Astrocyte (in vitro differentiated cells and primary cell): ENCODE measurements at regions not wholly inside any gene's neighbourhood (a gene's known extent, or its start where the extent isn't known, plus 50 kb on each side); places are given as distances from the start of the nearest gene placed in this dataset.

Experiments
- DNase-seq: peaks from one replicate; pipeline ENCODE4 v3.0.0-alpha.2; 2010; ENCODE audit warnings: low read depth
- FAIRE-seq: peaks from 2 replicates; lab custom pipeline; 2011; peaks lifted over from hg19 to GRCh38; lab: Jason Lieb, UNC
- H2AFZ ChIP-seq: 2 replicates; pipeline ENCODE4 v1.6.0; 2012; ENCODE audit warnings: low read depth, low read length, inconsistent platforms
- H3K27ac ChIP-seq: 2 replicates; pipeline ENCODE4 v1.5.1; 2011; ENCODE audit warnings: low read depth, low read length, inconsistent platforms
- H3K27me3 ChIP-seq: 2 replicates; pipeline ENCODE4 v1.6.0; 2011; ENCODE audit warnings: low read length, inconsistent platforms; ENCODE audit not compliant: insufficient read depth
- H3K36me3 ChIP-seq: 2 replicates; pipeline ENCODE4 v1.5.1; 2011; ENCODE audit warnings: low read length, inconsistent platforms; ENCODE audit not compliant: insufficient read depth
- H3K4me1 ChIP-seq: 2 replicates; pipeline ENCODE4 v1.5.1; 2011; ENCODE audit warnings: low read length, inconsistent platforms; ENCODE audit not compliant: insufficient read depth
- H3K4me2 ChIP-seq: 2 replicates; pipeline ENCODE4 v1.6.0; 2012; ENCODE audit warnings: low read length, inconsistent platforms
- H3K4me3 ChIP-seq: 2 replicates; pipeline ENCODE4 v1.5.1; 2011; ENCODE audit warnings: low read depth, mild to moderate bottlenecking, low read length, inconsistent platforms; ENCODE audit not compliant: insufficient read depth
- H3K79me2 ChIP-seq: 2 replicates; pipeline ENCODE4 v1.6.0; 2012; ENCODE audit warnings: mild to moderate bottlenecking, low read length, inconsistent platforms; ENCODE audit not compliant: insufficient read depth
- H3K9ac ChIP-seq: 2 replicates; pipeline ENCODE4 v1.6.0; 2012; ENCODE audit warnings: mild to moderate bottlenecking, low read length, inconsistent platforms
- H3K9me3 ChIP-seq: 2 replicates; pipeline ENCODE4 v1.5.1; 2012; ENCODE audit warnings: low read depth, mild to moderate bottlenecking, low read length, inconsistent platforms; ENCODE audit not compliant: insufficient read depth
- H4K20me1 ChIP-seq: 2 replicates; pipeline ENCODE4 v1.6.0; 2012; ENCODE audit warnings: low read length, inconsistent platforms; ENCODE audit not compliant: insufficient read depth
- H3K27ac Mint-ChIP-seq: one replicate; pipeline ENCODE4 v1.8.0; 2021; ENCODE audit warnings: mild to moderate bottlenecking, mixed read lengths; ENCODE audit not compliant: unreplicated experiment
- H3K27me3 Mint-ChIP-seq: one replicate; pipeline ENCODE4 v1.8.0; 2021; ENCODE audit warnings: low read depth, mixed read lengths; ENCODE audit not compliant: unreplicated experiment
- H3K36me3 Mint-ChIP-seq: one replicate; pipeline ENCODE4 v1.8.0; 2021; ENCODE audit warnings: low read depth, mixed read lengths; ENCODE audit not compliant: unreplicated experiment
- H3K4me1 Mint-ChIP-seq: one replicate; pipeline ENCODE4 v1.8.0; 2021; ENCODE audit warnings: low read depth, mixed read lengths; ENCODE audit not compliant: unreplicated experiment
- H3K4me3 Mint-ChIP-seq: one replicate; pipeline ENCODE4 v1.8.0; 2021; ENCODE audit warnings: mild to moderate bottlenecking, moderate library complexity, mixed read lengths; ENCODE audit not compliant: unreplicated experiment
- H3K9me3 Mint-ChIP-seq: one replicate; pipeline ENCODE4 v1.8.0; 2021; ENCODE audit warnings: mild to moderate bottlenecking, mixed read lengths; ENCODE audit not compliant: unreplicated experiment
- EZH2 ChIP-seq: IDR thresholded peaks from 2 replicates; pipeline ENCODE4 v1.6.1; 2012; ENCODE audit warnings: mild to moderate bottlenecking, low read length, inconsistent platforms; ENCODE audit not compliant: insufficient read depth
- TF ChIP-seq, protein P1 (sequence below): IDR thresholded peaks from 2 replicates; pipeline ENCODE4 v1.5.1; 2011; ENCODE audit warnings: low read depth, mild to moderate bottlenecking, inconsistent platforms, low read length, moderate library complexity; ENCODE audit not compliant: insufficient read depth

GRCh38 chr17:77654850-77655249, 303.7 kb upstream of the TNRC6C start:
- no peak overlapping the region for H3K27ac Mint-ChIP-seq
- no peaks in the 10 kb centered on the region for H3K36me3 Mint-ChIP-seq
- no peak for FAIRE-seq
- H3K9me3 Mint-ChIP-seq = peaks cover 13% of the 10 kb centered on the region
- Histone ChIP-seq H3K9ac (no peak overlapping the region), H3K4me2 (no peak overlapping the region), H4K20me1 (no peaks in the 10 kb centered on the region), H3K27me3 (peaks cover 25% of the 10 kb centered on the region), H3K9me3 (no peaks in the 10 kb centered on the region), H3K4me3 (no peak overlapping the region), H2AFZ (no peak overlapping the region), H3K4me1 (peaks cover 4% of the 10 kb centered on the region), H3K36me3 (no peaks in the 10 kb centered on the region), H3K27ac (no peak overlapping the region), H3K79me2 (no peaks in the 10 kb centered on the region)
- TF ChIP-seq, protein P1, sequence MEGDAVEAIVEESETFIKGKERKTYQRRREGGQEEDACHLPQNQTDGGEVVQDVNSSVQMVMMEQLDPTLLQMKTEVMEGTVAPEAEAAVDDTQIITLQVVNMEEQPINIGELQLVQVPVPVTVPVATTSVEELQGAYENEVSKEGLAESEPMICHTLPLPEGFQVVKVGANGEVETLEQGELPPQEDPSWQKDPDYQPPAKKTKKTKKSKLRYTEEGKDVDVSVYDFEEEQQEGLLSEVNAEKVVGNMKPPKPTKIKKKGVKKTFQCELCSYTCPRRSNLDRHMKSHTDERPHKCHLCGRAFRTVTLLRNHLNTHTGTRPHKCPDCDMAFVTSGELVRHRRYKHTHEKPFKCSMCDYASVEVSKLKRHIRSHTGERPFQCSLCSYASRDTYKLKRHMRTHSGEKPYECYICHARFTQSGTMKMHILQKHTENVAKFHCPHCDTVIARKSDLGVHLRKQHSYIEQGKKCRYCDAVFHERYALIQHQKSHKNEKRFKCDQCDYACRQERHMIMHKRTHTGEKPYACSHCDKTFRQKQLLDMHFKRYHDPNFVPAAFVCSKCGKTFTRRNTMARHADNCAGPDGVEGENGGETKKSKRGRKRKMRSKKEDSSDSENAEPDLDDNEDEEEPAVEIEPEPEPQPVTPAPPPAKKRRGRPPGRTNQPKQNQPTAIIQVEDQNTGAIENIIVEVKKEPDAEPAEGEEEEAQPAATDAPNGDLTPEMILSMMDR = no peak
- no peak for TF ChIP-seq EZH2
- DNase-seq = no peak
- peaks cover 2% of the 10 kb centered on the region for H3K4me1 Mint-ChIP-seq
- H3K27me3 Mint-ChIP-seq = peaks cover 57% of the 10 kb centered on the region
- H3K4me3 Mint-ChIP-seq = no peak overlapping the region

- no peak for FAIRE-seq
- no peak for TF ChIP-seq EZH2
- TF ChIP-seq, protein P1 = no peak
- H3K27me3 Mint-ChIP-seq = peaks cover 60% of the 10 kb centered on the region
These were observed 302.4 kb upstream of the TNRC6C start for GRCh38 chr17:77656054-77656453.

GRCh38 chr17:77657839-77658238, 300.7 kb upstream of the TNRC6C start:
- Histone ChIP-seq H3K9ac (no peak overlapping the region), H3K4me3 (no peak overlapping the region), H3K9me3 (no peaks in the 10 kb centered on the region), H3K36me3 (no peaks in the 10 kb centered on the region), H3K27ac (no peak overlapping the region), H4K20me1 (no peaks in the 10 kb centered on the region), H2AFZ (no peak overlapping the region), H3K27me3 (peaks cover 32% of the 10 kb centered on the region), H3K79me2 (no peaks in the 10 kb centered on the region), H3K4me1 (no peaks in the 10 kb centered on the region), H3K4me2 (no peak overlapping the region)
- TF ChIP-seq, protein P1 = no peak
- TF ChIP-seq EZH2 = no peak
- FAIRE-seq (no peak), DNase-seq (no peak)
- H3K9me3 Mint-ChIP-seq = peaks cover 14% of the 10 kb centered on the region
- no peaks in the 10 kb centered on the region for H3K36me3 Mint-ChIP-seq
- H3K4me3 Mint-ChIP-seq = no peak overlapping the region
- H3K4me1 Mint-ChIP-seq = no peaks in the 10 kb centered on the region
- H3K27me3 Mint-ChIP-seq = peaks cover 69% of the 10 kb centered on the region
- H3K27ac Mint-ChIP-seq = no peak overlapping the region

More at GRCh38 chr17:77656054-77656453, 302.4 kb upstream of the TNRC6C start:
- Mint-ChIP-seq H3K9me3 (peaks cover 13% of the 10 kb centered on the region), H3K4me3 (no peak overlapping the region), H3K27ac (no peak overlapping the region), H3K4me1 (no peaks in the 10 kb centered on the region), H3K36me3 (no peaks in the 10 kb centered on the region)
- no peak overlapping the region for H2AFZ ChIP-seq
- H4K20me1 ChIP-seq = no peaks in the 10 kb centered on the region
- no peaks in the 10 kb centered on the region for H3K36me3 ChIP-seq
- H3K9me3 ChIP-seq = no peaks in the 10 kb centered on the region
- no peak overlapping the region for H3K4me2 ChIP-seq
- H3K4me3 ChIP-seq = no peak overlapping the region
- H3K27ac ChIP-seq = no peak overlapping the region
- H3K4me1 ChIP-seq = no peaks in the 10 kb centered on the region
- H3K9ac ChIP-seq = no peak overlapping the region
- H3K27me3 ChIP-seq = peaks cover 32% of the 10 kb centered on the region
- H3K79me2 ChIP-seq = no peaks in the 10 kb centered on the region
- DNase-seq = no peak
